RWPE2 (cell line): ENCODE measurements at regions not wholly inside any gene's neighbourhood (a gene's known extent, or its start where the extent isn't known, plus 50 kb on each side); places are given as distances from the start of the nearest gene placed in this dataset.

Source experiments
- ATAC-seq: fragments of 200-7000 bp; cut with Tn5 transposase; 3 replicates; pipeline ENCODE4 v1.9.1; 2021; ENCODE audit warnings: low read depth
- DNase-seq: peaks from one replicate; pipeline ENCODE4 v3.0.0-alpha.2; 2020; ENCODE audit warnings: low spot score
- H3K27ac ChIP-seq: fragments of 450-650 bp; 2 replicates; pipeline ENCODE4 v1.5.1; 2017; ENCODE audit warnings: mild to moderate bottlenecking; ENCODE audit not compliant: poor library complexity, severe bottlenecking
- H3K27me3 ChIP-seq: fragments of 250-450 bp; sonication (Bioruptor Pico); 2 replicates; pipeline ENCODE4 v1.5.1; 2021; ENCODE audit warnings: mild to moderate bottlenecking, moderate library complexity; ENCODE audit not compliant: insufficient read depth, poor library complexity, severe bottlenecking
- H3K36me3 ChIP-seq: fragments of 250-450 bp; sonication (Bioruptor Pico); 2 replicates; pipeline ENCODE4 v1.5.1; 2020; ENCODE audit warnings: low read depth, mild to moderate bottlenecking, moderate library complexity
- H3K4me1 ChIP-seq: fragments of 250-450 bp; sonication (Bioruptor Pico); 2 replicates; pipeline ENCODE4 v1.5.1; 2021; ENCODE audit warnings: mild to moderate bottlenecking, moderate library complexity; ENCODE audit not compliant: insufficient read depth, poor library complexity, severe bottlenecking
- H3K4me3 ChIP-seq: fragments of 250-450 bp; sonication (Bioruptor Pico); 2 replicates; pipeline ENCODE4 v1.5.1; 2021; ENCODE audit warnings: mild to moderate bottlenecking, moderate library complexity; ENCODE audit not compliant: severe bottlenecking
- H3K9me3 ChIP-seq: fragments of 250-450 bp; sonication (Bioruptor Pico); 2 replicates; pipeline ENCODE4 v1.5.1; 2021; ENCODE audit warnings: mild to moderate bottlenecking, moderate library complexity; ENCODE audit not compliant: severe bottlenecking
- TF ChIP-seq, protein P1 (sequence below): fragments of 450-650 bp; IDR thresholded peaks from one replicate; pipeline ENCODE4 v1.5.1; 2017; ENCODE audit warnings: mild to moderate bottlenecking, moderate library complexity; ENCODE audit not compliant: poor library complexity, severe bottlenecking

GRCh38 chr15:62437753-62438152, 272.7 kb upstream of the C2CD4B start:
- H3K36me3 ChIP-seq, result no peaks in the 10 kb centered on the region
- no peaks in the 10 kb centered on the region for H3K9me3 ChIP-seq
- no peaks in the 10 kb centered on the region for H3K4me1 ChIP-seq
- ATAC-seq (no peak), DNase-seq (no peak)
- no peak overlapping the region for H3K4me3 ChIP-seq
- TF ChIP-seq, protein P1, sequence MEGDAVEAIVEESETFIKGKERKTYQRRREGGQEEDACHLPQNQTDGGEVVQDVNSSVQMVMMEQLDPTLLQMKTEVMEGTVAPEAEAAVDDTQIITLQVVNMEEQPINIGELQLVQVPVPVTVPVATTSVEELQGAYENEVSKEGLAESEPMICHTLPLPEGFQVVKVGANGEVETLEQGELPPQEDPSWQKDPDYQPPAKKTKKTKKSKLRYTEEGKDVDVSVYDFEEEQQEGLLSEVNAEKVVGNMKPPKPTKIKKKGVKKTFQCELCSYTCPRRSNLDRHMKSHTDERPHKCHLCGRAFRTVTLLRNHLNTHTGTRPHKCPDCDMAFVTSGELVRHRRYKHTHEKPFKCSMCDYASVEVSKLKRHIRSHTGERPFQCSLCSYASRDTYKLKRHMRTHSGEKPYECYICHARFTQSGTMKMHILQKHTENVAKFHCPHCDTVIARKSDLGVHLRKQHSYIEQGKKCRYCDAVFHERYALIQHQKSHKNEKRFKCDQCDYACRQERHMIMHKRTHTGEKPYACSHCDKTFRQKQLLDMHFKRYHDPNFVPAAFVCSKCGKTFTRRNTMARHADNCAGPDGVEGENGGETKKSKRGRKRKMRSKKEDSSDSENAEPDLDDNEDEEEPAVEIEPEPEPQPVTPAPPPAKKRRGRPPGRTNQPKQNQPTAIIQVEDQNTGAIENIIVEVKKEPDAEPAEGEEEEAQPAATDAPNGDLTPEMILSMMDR, result no peak
- no peak overlapping the region for H3K27ac ChIP-seq
- no peaks in the 10 kb centered on the region for H3K27me3 ChIP-seq

- no peak for DNase-seq
- ATAC-seq, result no peak
- no peak overlapping the region for H3K27ac ChIP-seq
- H3K27me3 ChIP-seq, result no peaks in the 10 kb centered on the region
- H3K36me3 ChIP-seq, result no peaks in the 10 kb centered on the region
- TF ChIP-seq, protein P1, result no peak
- no peaks in the 10 kb centered on the region for H3K9me3 ChIP-seq
- H3K4me3 ChIP-seq, result no peak overlapping the region
- peaks cover 6% of the 10 kb centered on the region for H3K4me1 ChIP-seq
These were observed 274.5 kb upstream of the C2CD4B start for GRCh38 chr15:62439543-62440016.

GRCh38 chr15:62440362-62441105, 275.4 kb upstream of the C2CD4B start:
- Histone ChIP-seq H3K4me1 (peaks cover 16% of the 10 kb centered on the region), H3K9me3 (no peaks in the 10 kb centered on the region), H3K27ac (no peak overlapping the region), H3K4me3 (no peak overlapping the region), H3K27me3 (no peaks in the 10 kb centered on the region), H3K36me3 (no peaks in the 10 kb centered on the region)
- ATAC-seq, result no peak
- TF ChIP-seq, protein P1, result no peak
- no peak for DNase-seq

GRCh38 chr15:62444104-62445022, 279.3 kb upstream of the C2CD4B start:
- H3K36me3 ChIP-seq, result no peaks in the 10 kb centered on the region

More at GRCh38 chr15:62444104-62445022, 279.3 kb upstream of the C2CD4B start:
- H3K27me3 ChIP-seq, result no peaks in the 10 kb centered on the region
- peak overlapping the region; percentile 20 for H3K27ac ChIP-seq
- H3K4me3 ChIP-seq, result no peak overlapping the region
- H3K4me1 ChIP-seq, result peaks cover 16% of the 10 kb centered on the region
- TF ChIP-seq, protein P1, result no peak
- H3K9me3 ChIP-seq, result no peaks in the 10 kb centered on the region
- ATAC-seq (peak; percentile 98), DNase-seq (peak; percentile 90)
